Mucosa of descending colon (tissue), 3 donors: ENCODE measurements at regions not wholly inside any gene's neighbourhood (a gene's known extent, or its start where the extent isn't known, plus 50 kb on each side); places are given as distances from the start of the nearest gene placed in this dataset.

Experiments used
- ATAC-seq: fragments of 200-7000 bp; cut with Tn5 transposase; one replicate; pipeline ENCODE4 v1.9.1; 2020; ENCODE audit warnings: mild to moderate bottlenecking, moderate library complexity
- DNase-seq, 3 donors: peaks; one replicate each; pipeline ENCODE4 v3.0.0-alpha.2; 2020
- H3K36me3 ChIP-seq: fragments of 200-600 bp; one replicate; pipeline ENCODE4 v1.8.0; 2021; ENCODE audit warnings: low read depth, mild to moderate bottlenecking
- H3K4me1 ChIP-seq: fragments of 200-600 bp; one replicate; pipeline ENCODE4 v1.8.0; 2021; ENCODE audit warnings: low read depth, mild to moderate bottlenecking
- H3K4me3 ChIP-seq: fragments of 200-600 bp; one replicate; pipeline ENCODE4 v1.8.0; 2021; ENCODE audit warnings: mild to moderate bottlenecking
- H3K9me3 ChIP-seq: fragments of 200-600 bp; one replicate; pipeline ENCODE4 v1.8.0; 2021; ENCODE audit warnings: mild to moderate bottlenecking
- CTCF ChIP-seq: fragments of 200-600 bp; IDR thresholded peaks from one replicate; pipeline ENCODE4 v1.8.0; 2022; ENCODE audit warnings: antibody characterized with exemption, mild to moderate bottlenecking
- intact Hi-C, 2 donors: fragments of 100-400 bp; cut with DNase I in 1 of 2; cut with micrococcal nuclease in 1 of 2; formaldehyde crosslinking; loops; one replicate each; pipeline versions ENCODE4 v1.11.0 to v1.11.1; 2022; cut with DNase I, micrococcal nuclease
- donor health status: DM: no; HTN: no; CAD: no; lungs with moderate emphysema.
- donor health status: DM: no; HTN: no; CAD: no.
- donor health status: DM: no; HTN: yes; CAD: no.

- intact Hi-C loops = no loop called here
- no peak for TF ChIP-seq CTCF
- no peak for DNase-seq
- no peaks in the 10 kb centered on the region for H3K9me3 ChIP-seq
- no peak for ATAC-seq
- H3K36me3 ChIP-seq = no peaks in the 10 kb centered on the region
- no peaks in the 10 kb centered on the region for H3K4me1 ChIP-seq
- no peak overlapping the region for H3K4me3 ChIP-seq
Measured at GRCh38 chr22:49106096-49106841, 721.4 kb downstream of the BRD1 start.

GRCh38 chr22:49104434-49104833 is 723.2 kb downstream of the BRD1 start:
- no peak for TF ChIP-seq CTCF
- H3K9me3 ChIP-seq = no peaks in the 10 kb centered on the region

GRCh38 chr22:49103314-49104059 is 724.2 kb downstream of the BRD1 start:
- H3K4me3 ChIP-seq = no peak overlapping the region
- intact Hi-C loops = no loop called here
- TF ChIP-seq CTCF = no peak
- no peaks in the 10 kb centered on the region for H3K4me1 ChIP-seq
- no peak for ATAC-seq
- no peak for DNase-seq
- H3K36me3 ChIP-seq = no peaks in the 10 kb centered on the region
- H3K9me3 ChIP-seq = no peaks in the 10 kb centered on the region

More at GRCh38 chr22:49104434-49104833, 723.2 kb downstream of the BRD1 start:
- ATAC-seq (no peak), DNase-seq (no peak)
- no peaks in the 10 kb centered on the region for H3K36me3 ChIP-seq
- no peaks in the 10 kb centered on the region for H3K4me1 ChIP-seq
- H3K4me3 ChIP-seq = no peak overlapping the region
- intact Hi-C loops = no loop called here

GRCh38 chr22:49102367-49102766 is 725.3 kb downstream of the BRD1 start:
- no peak for ATAC-seq
- no peak overlapping the region for H3K4me3 ChIP-seq
- no peak for DNase-seq
- no peak for TF ChIP-seq CTCF
- no peaks in the 10 kb centered on the region for H3K36me3 ChIP-seq
- no peaks in the 10 kb centered on the region for H3K9me3 ChIP-seq
- intact Hi-C loops = no loop called here
- H3K4me1 ChIP-seq = no peaks in the 10 kb centered on the region

- ATAC-seq = no peak
- no peak for DNase-seq
- intact Hi-C loops = no loop called here
- Histone ChIP-seq H3K9me3 (no peaks in the 10 kb centered on the region), H3K4me3 (no peak overlapping the region), H3K4me1 (no peaks in the 10 kb centered on the region), H3K36me3 (no peaks in the 10 kb centered on the region)
- TF ChIP-seq CTCF = no peak
Measured at GRCh38 chr22:49101873-49102272, 725.8 kb downstream of the BRD1 start.
